Neural progenitor cell (in vitro differentiated cells): ENCODE measurements at regions not wholly inside any gene's neighbourhood (a gene's known extent, or its start where the extent isn't known, plus 50 kb on each side); places are given as distances from the start of the nearest gene placed in this dataset.

Source experiments
- DNase-seq: peaks from one replicate; pipeline ENCODE4 v3.0.0-alpha.2; 2016; ENCODE audit warnings: low spot score
- H2AFZ ChIP-seq: fragments of 200-600 bp; sonication (generic); replicated peaks from 2 replicates; pipeline ENCODE4 v1.6.1; 2016; ENCODE audit warnings: antibody characterized with exemption
- H3F3A ChIP-seq: fragments of 200-600 bp; sonication (generic); 2 replicates; pipeline ENCODE4 v1.6.1; 2016; ENCODE audit warnings: antibody characterized with exemption, low read depth
- H3K27ac ChIP-seq: fragments of 200-600 bp; sonication (generic); 2 replicates; pipeline ENCODE4 v1.5.1; 2016; ENCODE audit warnings: mild to moderate bottlenecking
- H3K27me3 ChIP-seq: fragments of 200-600 bp; sonication (generic); 2 replicates; pipeline ENCODE4 v1.6.1; 2016; ENCODE audit warnings: mild to moderate bottlenecking, moderate library complexity
- H3K36me3 ChIP-seq: fragments of 200-600 bp; sonication (generic); 2 replicates; pipeline ENCODE4 v1.5.1; 2016
- H3K4me1 ChIP-seq: fragments of 200-600 bp; sonication (generic); 2 replicates; pipeline ENCODE4 v1.6.1; 2016; ENCODE audit warnings: mixed run types
- H3K4me2 ChIP-seq: fragments of 200-600 bp; sonication (generic); 2 replicates; pipeline ENCODE4 v1.6.1; 2016
- H3K4me3 ChIP-seq: fragments of 200-600 bp; sonication (generic); 2 replicates; pipeline ENCODE4 v1.5.1; 2016
- H3K79me2 ChIP-seq: fragments of 200-600 bp; sonication (generic); 2 replicates; pipeline ENCODE4 v1.6.1; 2016; ENCODE audit warnings: low read depth
- H3K9ac ChIP-seq: fragments of 200-600 bp; sonication (generic); 2 replicates; pipeline ENCODE4 v1.6.1; 2016
- H3K9me3 ChIP-seq: fragments of 200-600 bp; sonication (generic); 2 replicates; pipeline ENCODE4 v1.5.1; 2016; ENCODE audit warnings: low read depth
- H4K20me1 ChIP-seq: fragments of 200-600 bp; sonication (generic); 2 replicates; pipeline ENCODE4 v1.6.1; 2016; ENCODE audit warnings: low read depth
- H3K27ac Mint-ChIP-seq: 3 replicates; pipeline ENCODE4 v1.8.0; 2021; ENCODE audit warnings: mixed read lengths
- H3K27me3 Mint-ChIP-seq: 2 replicates; pipeline ENCODE4 v1.8.0; 2022; ENCODE audit warnings: low read depth, mild to moderate bottlenecking, inconsistent platforms, moderate library complexity, mixed read lengths; ENCODE audit not compliant: insufficient read depth
- H3K36me3 Mint-ChIP-seq: 3 replicates; pipeline ENCODE4 v1.8.0; 2021; ENCODE audit warnings: mixed read lengths
- H3K4me1 Mint-ChIP-seq: 3 replicates; pipeline ENCODE4 v1.8.0; 2021; ENCODE audit warnings: mixed read lengths
- H3K4me3 Mint-ChIP-seq: 3 replicates; pipeline ENCODE4 v1.8.0; 2021; ENCODE audit warnings: mild to moderate bottlenecking, moderate library complexity, mixed read lengths
- H3K9me3 Mint-ChIP-seq: 3 replicates; pipeline ENCODE4 v1.8.0; 2020; ENCODE audit warnings: mixed read lengths
- CTCF ChIP-seq: fragments of 200-600 bp; sonication (generic); IDR thresholded peaks from 2 replicates; pipeline ENCODE4 v1.5.1; 2017; ENCODE audit warnings: antibody characterized with exemption, mild to moderate bottlenecking
- EZH2 ChIP-seq: fragments of 200-600 bp; sonication (generic); IDR thresholded peaks from 2 replicates; pipeline ENCODE4 v1.6.1; 2017; ENCODE audit warnings: antibody characterized with exemption, mild to moderate bottlenecking, moderate library complexity
- EZH2phosphoT487 ChIP-seq: fragments of 200-600 bp; sonication (generic); IDR thresholded peaks from 2 replicates; pipeline ENCODE4 v1.6.1; 2017; ENCODE audit warnings: antibody characterized with exemption

DNA sequence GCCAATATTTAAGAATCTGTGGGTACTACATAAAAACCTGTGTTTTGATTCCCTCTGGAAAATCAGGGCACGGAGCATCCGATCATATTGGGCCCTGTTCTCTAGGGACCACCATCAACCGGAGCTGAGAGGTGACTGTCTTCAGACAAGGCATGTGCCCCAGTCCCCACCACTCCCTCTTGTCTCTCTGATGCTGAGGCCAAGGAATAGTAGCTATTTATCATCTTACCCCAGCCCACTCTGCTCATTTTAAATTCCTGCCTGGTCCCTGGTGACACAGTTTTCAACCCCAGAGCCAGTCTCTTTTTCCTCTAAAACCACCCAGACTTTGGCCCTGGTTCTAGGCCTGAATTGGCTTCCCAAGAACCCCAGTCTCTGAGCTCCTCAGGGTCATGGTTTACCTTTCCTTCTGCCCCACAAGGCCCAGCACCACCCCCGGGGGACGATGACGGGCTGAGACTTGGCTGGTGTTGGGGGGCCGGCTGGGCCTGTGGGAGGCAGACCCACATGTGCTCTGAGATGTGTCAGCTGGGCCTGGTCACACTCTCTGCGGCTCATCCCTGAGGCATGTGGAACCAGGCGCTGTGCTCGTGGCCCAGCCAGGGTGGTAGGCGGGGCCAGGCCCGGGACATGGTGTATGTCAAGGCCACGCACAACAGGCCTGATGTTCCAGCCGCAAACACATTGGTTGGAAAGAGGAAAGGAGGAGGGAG is 114.4 kb downstream of the CEBPB start:
- no peak overlapping the region for H3K27ac ChIP-seq
- TF ChIP-seq CTCF, result no peak
- H3K27ac Mint-ChIP-seq, result peak overlapping the region; percentile 48

GRCh38 chr20:50305636-50306477 is 115.2 kb downstream of the CEBPB start:
- Mint-ChIP-seq H3K36me3 (no peaks in the 10 kb centered on the region), H3K27me3 (peaks cover 12% of the 10 kb centered on the region), H3K4me1 (peaks cover 25% of the 10 kb centered on the region), H3K27ac (no peak overlapping the region), H3K9me3 (no peaks in the 10 kb centered on the region), H3K4me3 (no peak overlapping the region)
- Histone ChIP-seq H2AFZ (no peak overlapping the region), H3F3A (no peaks in the 10 kb centered on the region), H3K27ac (no peak overlapping the region), H3K4me1 (peaks cover 10% of the 10 kb centered on the region), H3K36me3 (no peaks in the 10 kb centered on the region), H3K9me3 (no peaks in the 10 kb centered on the region), H4K20me1 (no peaks in the 10 kb centered on the region), H3K4me3 (no peak overlapping the region), H3K9ac (no peak overlapping the region), H3K27me3 (no peaks in the 10 kb centered on the region), H3K79me2 (no peaks in the 10 kb centered on the region), H3K4me2 (no peak overlapping the region)
- TF ChIP-seq CTCF (no peak), EZH2phosphoT487 (no peak), EZH2 (no peak)
- no peak for DNase-seq

More for the DNA sequence above, 114.4 kb downstream of the CEBPB start:
- H3K9ac ChIP-seq, result no peak overlapping the region
- Mint-ChIP-seq H3K27me3 (peaks cover 12% of the 10 kb centered on the region), H3K4me3 (no peak overlapping the region), H3K4me1 (peaks cover 25% of the 10 kb centered on the region), H3K9me3 (no peaks in the 10 kb centered on the region), H3K36me3 (no peaks in the 10 kb centered on the region)
- no peaks in the 10 kb centered on the region for H3F3A ChIP-seq
- H3K4me3 ChIP-seq, result no peak overlapping the region
- DNase-seq, result no peak
- H3K79me2 ChIP-seq, result no peaks in the 10 kb centered on the region
- H3K27me3 ChIP-seq, result no peaks in the 10 kb centered on the region
- H3K4me1 ChIP-seq, result peaks cover 10% of the 10 kb centered on the region
- no peak overlapping the region for H3K4me2 ChIP-seq
- H2AFZ ChIP-seq, result no peak overlapping the region
- no peaks in the 10 kb centered on the region for H3K9me3 ChIP-seq
- no peaks in the 10 kb centered on the region for H4K20me1 ChIP-seq
- no peaks in the 10 kb centered on the region for H3K36me3 ChIP-seq

GRCh38 chr20:50306478-50307423 is 116.1 kb downstream of the CEBPB start:
- H3F3A ChIP-seq, result no peaks in the 10 kb centered on the region
- DNase-seq, result no peak
- no peaks in the 10 kb centered on the region for H3K9me3 ChIP-seq
- no peak for TF ChIP-seq EZH2
- no peak for TF ChIP-seq CTCF
- TF ChIP-seq EZH2phosphoT487, result no peak
- Mint-ChIP-seq H3K4me1 (peaks cover 28% of the 10 kb centered on the region), H3K27me3 (peaks cover 9% of the 10 kb centered on the region), H3K4me3 (no peak overlapping the region), H3K27ac (peak overlapping the region; percentile 55), H3K36me3 (no peaks in the 10 kb centered on the region), H3K9me3 (no peaks in the 10 kb centered on the region)
- H3K4me1 ChIP-seq, result peaks cover 10% of the 10 kb centered on the region
- no peak overlapping the region for H3K4me2 ChIP-seq
- H3K79me2 ChIP-seq, result no peaks in the 10 kb centered on the region
- H3K27ac ChIP-seq, result no peak overlapping the region
- no peaks in the 10 kb centered on the region for H4K20me1 ChIP-seq
- H3K27me3 ChIP-seq, result no peaks in the 10 kb centered on the region
- no peak overlapping the region for H2AFZ ChIP-seq
- no peak overlapping the region for H3K4me3 ChIP-seq
- no peaks in the 10 kb centered on the region for H3K36me3 ChIP-seq
- no peak overlapping the region for H3K9ac ChIP-seq
